RWPE1 (cell line): ENCODE measurements at regions not wholly inside any gene's neighbourhood (a gene's known extent, or its start where the extent isn't known, plus 50 kb on each side); places are given as distances from the start of the nearest gene placed in this dataset.

Source experiments
- CTCF ChIA-PET: fragments of 350-600 bp; sonication (Branson Sonifier 250); formaldehyde crosslinking; extraction: SDS; loops from one replicate; lab custom pipeline; 2021; lab: Yijun Ruan, JAX
- POLR2A ChIA-PET: fragments of 400-600 bp; formaldehyde crosslinking; extraction: SDS; loops from one replicate; lab custom pipeline; 2020; ENCODE audit warnings: antibody characterized with exemption; ENCODE audit not compliant: low non-redundant PET; lab: Yijun Ruan, JAX
- DNase-seq: peaks from one replicate; pipeline ENCODE4 v3.0.0; 2012; ENCODE audit warnings: low spot score
- H3K27ac ChIP-seq: fragments of 450-650 bp; 2 replicates; pipeline ENCODE4 v1.5.1; 2017
- TF ChIP-seq, protein P1 (sequence below): fragments of 450-650 bp; conservative IDR thresholded peaks from 2 replicates; pipeline ENCODE4 v1.5.1; 2017; ENCODE audit warnings: low read depth, mild to moderate bottlenecking

DNA sequence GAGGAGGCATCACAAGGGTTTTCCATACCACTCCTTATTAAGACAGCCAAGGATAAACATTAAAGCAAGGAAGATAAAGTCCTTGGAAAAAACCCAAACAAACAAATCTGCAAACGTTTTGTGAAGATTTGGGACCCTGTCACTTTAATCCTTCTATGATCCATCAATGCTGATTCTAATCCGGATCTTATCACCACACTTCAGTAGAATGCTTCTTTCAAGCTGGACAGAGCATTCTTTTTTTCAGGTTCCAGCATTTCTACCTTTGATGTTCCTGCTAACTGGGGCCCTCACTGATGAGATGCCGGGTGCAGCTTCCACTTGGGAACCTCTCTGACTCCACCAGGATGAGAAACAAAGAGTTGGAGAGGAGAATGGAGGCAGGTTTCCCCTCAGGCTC, 132.8 kb upstream of the SHB start:
- CTCF ChIA-PET = no interaction called here
- TF ChIP-seq, protein P1, sequence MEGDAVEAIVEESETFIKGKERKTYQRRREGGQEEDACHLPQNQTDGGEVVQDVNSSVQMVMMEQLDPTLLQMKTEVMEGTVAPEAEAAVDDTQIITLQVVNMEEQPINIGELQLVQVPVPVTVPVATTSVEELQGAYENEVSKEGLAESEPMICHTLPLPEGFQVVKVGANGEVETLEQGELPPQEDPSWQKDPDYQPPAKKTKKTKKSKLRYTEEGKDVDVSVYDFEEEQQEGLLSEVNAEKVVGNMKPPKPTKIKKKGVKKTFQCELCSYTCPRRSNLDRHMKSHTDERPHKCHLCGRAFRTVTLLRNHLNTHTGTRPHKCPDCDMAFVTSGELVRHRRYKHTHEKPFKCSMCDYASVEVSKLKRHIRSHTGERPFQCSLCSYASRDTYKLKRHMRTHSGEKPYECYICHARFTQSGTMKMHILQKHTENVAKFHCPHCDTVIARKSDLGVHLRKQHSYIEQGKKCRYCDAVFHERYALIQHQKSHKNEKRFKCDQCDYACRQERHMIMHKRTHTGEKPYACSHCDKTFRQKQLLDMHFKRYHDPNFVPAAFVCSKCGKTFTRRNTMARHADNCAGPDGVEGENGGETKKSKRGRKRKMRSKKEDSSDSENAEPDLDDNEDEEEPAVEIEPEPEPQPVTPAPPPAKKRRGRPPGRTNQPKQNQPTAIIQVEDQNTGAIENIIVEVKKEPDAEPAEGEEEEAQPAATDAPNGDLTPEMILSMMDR = no peak
- no peak for DNase-seq
- H3K27ac ChIP-seq = no peak overlapping the region
- POLR2A ChIA-PET = no interaction called here

DNA sequence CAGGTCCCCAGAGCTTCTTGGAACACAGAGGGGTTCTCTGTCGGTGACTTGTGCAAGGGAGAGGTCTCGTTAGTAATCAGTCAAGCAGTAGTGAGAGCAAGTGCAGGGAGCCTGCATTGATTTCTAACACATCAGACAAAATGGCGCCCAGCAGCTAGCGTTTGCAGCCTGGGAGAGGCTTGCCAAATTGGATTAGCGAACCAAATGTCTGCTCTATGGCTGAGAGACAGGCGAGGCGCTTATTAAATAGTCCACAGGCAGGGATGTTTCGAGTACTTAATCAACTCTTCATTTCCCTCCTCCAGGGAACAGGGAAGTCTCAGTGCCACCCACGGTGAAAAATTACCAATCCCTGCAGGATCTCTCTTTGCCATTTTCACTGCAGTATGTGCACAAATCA, 131.4 kb upstream of the SHB start:
- H3K27ac ChIP-seq = no peak overlapping the region
- TF ChIP-seq, protein P1 = no peak
- ChIA-PET CTCF (interaction anchor here (0.7 kb wide), 1 partner anchor 287 kb away, joined by 3 read pairs; no protein-coding TSS in a partner anchor), POLR2A (no interaction called here)
- DNase-seq = no peak

DNA sequence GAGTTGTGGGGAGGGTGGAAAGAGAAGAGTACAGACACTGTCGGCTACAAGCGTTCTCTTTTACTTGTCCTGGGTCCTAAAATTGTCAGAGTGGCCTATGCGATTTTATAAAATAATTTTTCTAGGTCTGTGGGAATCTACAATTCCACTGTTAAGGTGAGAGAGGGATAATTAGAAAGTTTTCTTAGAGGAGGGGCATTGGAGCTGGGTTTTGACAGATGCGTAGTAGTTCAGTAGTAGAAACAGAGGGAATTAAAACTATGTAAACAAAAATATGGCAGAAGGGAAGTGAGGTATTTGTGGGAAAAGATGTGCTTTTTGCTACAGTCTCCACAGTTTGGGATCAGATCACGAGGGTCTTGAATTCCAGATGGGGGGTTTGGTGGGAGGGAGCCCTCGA, 129.1 kb upstream of the SHB start:
- no peak for DNase-seq
- H3K27ac ChIP-seq = no peak overlapping the region
- TF ChIP-seq, protein P1 = no peak
- ChIA-PET POLR2A (no interaction called here), CTCF (no interaction called here)

DNA sequence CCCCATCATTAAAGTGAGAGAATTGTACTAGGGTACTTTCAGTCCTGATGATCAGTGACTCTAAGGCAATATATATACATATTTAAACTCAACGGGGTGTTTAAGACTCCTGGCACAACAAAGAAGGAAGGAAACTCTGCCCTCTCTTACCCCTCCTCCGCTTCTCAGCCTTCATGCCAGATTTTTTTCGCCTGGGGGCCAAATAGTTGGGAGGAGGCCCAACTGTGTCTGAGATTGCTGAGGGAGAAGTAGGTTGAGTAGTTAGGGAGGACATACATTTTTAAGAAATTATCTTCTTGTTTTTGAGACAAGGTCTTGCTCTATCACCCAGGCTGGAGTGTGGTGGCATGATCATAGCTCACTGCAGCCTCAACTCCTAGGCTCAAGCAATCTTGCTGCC, 127.7 kb upstream of the SHB start:
- H3K27ac ChIP-seq = no peak overlapping the region
- POLR2A ChIA-PET = no interaction called here
- DNase-seq = no peak
- TF ChIP-seq, protein P1 = no peak
- CTCF ChIA-PET = interaction anchor here (0.7 to 0.8 kb wide), 2 partner anchors 14 to 28 kb away, joined by 3 read pairs; no protein-coding TSS in a partner anchor

DNA sequence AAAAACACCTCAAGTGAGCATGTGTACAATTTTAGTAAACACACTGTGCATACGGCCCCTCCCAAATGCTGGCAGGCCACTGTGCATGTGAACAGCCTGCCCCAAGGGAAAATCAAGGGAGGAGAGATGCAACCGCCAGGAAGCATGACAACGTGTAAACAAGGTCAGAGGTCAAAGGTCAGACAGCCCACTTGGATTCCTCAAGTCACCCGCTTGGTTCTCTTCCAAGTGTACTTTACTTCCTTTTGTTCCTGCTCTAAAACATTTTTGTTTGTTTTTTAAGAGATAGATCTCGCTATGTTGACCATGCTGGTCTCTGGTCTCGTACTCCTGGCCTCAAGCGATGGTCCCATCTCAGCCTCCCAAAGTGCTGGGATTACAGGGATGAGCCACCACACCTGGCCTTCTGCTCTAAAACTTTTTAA, 126.7 kb upstream of the SHB start:
- DNase-seq = no peak
- H3K27ac ChIP-seq = no peak overlapping the region
- CTCF ChIA-PET = no interaction called here
- POLR2A ChIA-PET = no interaction called here
- TF ChIP-seq, protein P1 = no peak

DNA sequence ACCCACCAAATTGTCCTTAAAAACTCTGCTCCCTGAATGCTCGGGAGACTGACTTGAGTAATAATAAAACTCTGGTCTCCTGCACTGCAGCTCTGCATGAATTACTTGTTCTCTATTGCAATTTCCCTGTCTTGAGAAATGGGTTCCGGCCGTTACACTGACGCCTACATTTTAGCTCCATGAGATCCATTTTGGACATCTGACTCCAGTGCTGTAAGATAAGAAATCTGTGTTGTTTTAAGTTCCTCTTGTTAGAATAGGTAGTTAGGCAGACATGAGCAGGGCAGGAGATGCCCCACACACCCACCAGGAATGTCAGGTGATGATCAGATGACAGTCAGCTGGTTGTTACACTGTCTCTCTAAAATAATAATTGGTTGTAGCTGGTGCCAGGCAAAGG, 125.8 kb upstream of the SHB start:
- CTCF ChIA-PET = no interaction called here
- no peak overlapping the region for H3K27ac ChIP-seq
- no peak for DNase-seq
- POLR2A ChIA-PET = no interaction called here
- TF ChIP-seq, protein P1 = no peak
